ENCODE measurements at regions not wholly inside any gene's neighbourhood (a gene's known extent, or its start where the extent isn't known, plus 50 kb on each side); places are given as distances from the start of the nearest gene placed in this dataset.

DNA sequence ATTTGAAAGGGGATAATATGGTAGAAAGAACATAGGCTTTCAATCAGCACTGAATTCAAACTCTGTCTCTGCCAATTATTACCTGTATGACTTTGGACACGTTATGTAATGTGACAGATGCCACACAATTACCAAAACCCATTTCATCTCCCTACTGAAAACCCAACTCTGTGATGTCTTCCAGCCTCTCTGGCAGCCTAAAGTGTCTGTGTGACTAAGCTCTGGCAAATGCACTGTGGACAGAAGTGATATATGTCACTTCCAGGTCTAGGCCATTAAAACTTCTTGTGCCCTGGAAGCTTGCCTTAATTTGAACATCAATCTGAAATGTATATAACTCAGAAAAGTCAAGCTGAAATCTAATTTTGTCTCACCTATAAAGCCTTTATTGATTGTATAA lies 552.0 kb downstream of the RFC3 start:
- TF ChIP-seq POLR2A (IDR thresholded peaks at IDR 0.05; ENCODE audit: low read length) = no peak
- TF ChIP-seq GATA1 (IDR thresholded peaks at IDR 0.05; ENCODE audit: low read depth, low read length) = no peak

Data from erythroblast (primary cell).